ENCODE measurements at regions not wholly inside any gene's neighbourhood (a gene's known extent, or its start where the extent isn't known, plus 50 kb on each side); places are given as distances from the start of the nearest gene placed in this dataset.

DNA sequence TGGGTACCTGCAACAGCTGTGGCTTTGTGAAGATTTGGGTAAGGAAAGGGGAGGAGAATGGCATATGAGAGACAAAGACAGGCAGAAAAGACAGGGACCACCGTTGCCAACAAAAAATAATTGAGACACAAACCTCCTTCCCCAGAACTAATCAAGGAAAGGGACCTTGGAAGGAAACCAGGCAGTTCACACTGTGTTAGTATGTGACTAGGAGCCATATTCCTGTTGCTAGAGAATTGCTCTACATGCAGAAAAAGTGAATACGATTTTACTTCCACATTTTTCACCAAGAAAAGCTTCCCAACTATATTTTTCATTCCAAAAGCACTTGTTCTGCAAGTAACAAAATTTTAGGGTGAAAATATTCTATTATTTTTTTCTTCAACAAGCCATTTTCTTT lies 393.7 kb upstream of the ADAMTS9 start:
- TF ChIP-seq CTBP1 (IDR thresholded peaks at IDR 0.05; ENCODE audit: borderline replicate concordance) (no peak), FOXM1 (IDR thresholded peaks at IDR 0.05; ENCODE audit: borderline replicate concordance) (no peak), SUZ12 (IDR thresholded peaks at IDR 0.05) (no peak), BHLHE40 (IDR thresholded peaks at IDR 0.05; ENCODE audit: borderline replicate concordance) (no peak), SP1 (IDR thresholded peaks at IDR 0.05) (no peak), HDGF (IDR thresholded peaks at IDR 0.05; ENCODE audit: borderline replicate concordance) (no peak), TARDBP (IDR thresholded peaks at IDR 0.05) (no peak), L3MBTL2 (conservative IDR thresholded peaks at IDR 0.05) (no peak)

Measured in HEK293T (cell line).